Activated CD4-positive, alpha-beta T cell treated with anti-CD3 and anti-CD28 coated beads for 48 hours (primary cell): ENCODE measurements at regions not wholly inside any gene's neighbourhood (a gene's known extent, or its start where the extent isn't known, plus 50 kb on each side); places are given as distances from the start of the nearest gene placed in this dataset.
"Not testable (repeated sequence)": the region's sequence is repeated elsewhere in the genome, so short reads cannot be mapped to it uniquely, and the experiment has no call there.

Experiments used
- DNase-seq: peaks from one replicate; pipeline ENCODE4 v3.0.0-alpha.2; 2020

DNA sequence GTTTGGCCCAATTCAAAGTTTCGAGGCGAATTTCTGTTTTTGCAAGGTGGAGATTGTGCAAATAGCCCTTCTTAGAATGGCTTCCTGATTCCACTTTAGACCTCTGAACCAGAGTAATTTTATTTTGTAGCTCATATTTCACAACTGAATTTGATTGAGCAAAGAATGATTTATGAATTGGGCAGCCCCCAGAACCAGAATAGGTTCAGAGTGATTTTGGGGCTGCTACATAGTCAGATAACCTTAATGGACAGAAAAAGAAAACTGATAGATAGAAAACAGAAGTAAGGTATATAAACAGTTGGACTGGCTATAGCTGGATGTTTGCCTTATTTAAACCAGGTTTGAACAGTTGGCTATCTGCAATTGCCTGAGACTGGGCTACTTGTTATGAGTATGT, 156.6 kb downstream of the YIPF5 start:
- DNase-seq: no peak

DNA sequence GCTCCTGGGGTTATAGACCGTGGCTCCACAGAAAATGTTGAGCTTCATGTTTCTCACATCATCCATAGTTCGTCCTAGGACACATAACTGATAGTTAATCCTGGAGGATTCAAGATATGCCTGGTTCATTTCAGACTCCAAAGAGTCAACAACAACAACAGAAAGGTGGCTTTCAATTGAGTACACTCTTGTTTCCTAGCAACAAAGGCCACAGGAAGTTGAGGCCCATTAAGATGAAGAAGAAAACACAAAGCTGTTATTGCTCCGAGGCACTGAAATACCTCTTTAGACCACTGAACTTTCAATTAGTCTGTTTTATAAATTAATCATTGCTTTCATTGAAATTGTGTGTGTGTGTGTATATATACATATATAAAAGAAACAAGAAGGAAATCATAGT, 154.5 kb downstream of the YIPF5 start:
- no peak for DNase-seq

DNA sequence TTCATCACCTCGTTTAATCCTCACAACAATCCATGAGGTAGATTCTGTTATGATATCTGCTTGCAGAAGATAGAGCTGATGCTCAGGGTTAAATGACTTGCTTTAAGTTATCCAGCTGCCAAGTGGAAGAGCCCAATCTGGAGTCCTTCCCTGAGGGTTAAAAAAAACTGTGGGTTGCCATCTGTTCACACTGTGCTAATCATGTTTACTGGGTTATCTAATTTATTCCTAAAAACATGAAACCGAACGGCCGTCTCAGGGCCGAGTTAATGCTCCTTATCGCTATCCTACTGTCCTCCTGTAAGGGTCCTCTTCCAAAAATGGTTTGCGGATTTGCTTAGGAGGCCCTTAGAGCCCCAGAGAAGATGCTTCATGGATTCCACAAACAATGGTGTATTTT, 153.3 kb downstream of the YIPF5 start:
- no peak for DNase-seq

DNA sequence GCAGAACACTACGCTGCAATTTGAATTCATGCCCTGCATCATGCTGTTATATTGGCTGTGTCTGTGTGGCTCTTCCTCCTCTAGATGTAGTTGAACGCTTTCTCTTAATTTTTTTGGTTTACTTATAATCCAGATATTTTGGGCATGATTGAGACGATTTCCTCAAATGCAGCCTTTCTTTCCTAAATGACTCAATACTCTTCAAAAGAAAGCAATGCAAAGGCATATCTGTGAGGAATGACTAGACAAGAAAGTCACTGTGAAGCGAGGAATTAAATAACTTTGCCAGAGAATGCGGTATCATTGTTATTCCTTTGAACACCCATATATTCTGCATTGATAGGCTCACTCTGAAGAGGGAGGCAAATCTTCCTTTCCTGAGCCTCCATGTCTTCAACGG, 152.8 kb downstream of the YIPF5 start:
- DNase-seq: no peak

DNA sequence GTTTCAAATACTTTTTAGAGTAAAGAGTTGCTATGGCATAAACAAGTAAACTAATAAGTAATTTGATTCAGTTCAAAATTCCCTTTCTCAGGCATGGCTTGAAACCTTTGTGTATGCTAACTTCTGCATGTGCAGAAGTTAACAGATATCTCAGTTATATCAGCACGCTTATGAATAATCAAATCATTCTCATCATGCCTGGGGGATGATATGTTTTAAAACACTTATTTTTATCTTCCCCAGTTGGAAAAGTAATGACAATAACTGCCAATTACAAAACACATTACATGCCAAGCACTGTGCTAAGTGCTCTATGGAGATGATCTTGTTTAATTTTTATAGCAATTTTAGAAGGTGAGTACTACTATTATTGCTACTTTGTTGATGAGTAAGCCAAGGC, 146.4 kb downstream of the YIPF5 start:
- DNase-seq: no peak

DNA sequence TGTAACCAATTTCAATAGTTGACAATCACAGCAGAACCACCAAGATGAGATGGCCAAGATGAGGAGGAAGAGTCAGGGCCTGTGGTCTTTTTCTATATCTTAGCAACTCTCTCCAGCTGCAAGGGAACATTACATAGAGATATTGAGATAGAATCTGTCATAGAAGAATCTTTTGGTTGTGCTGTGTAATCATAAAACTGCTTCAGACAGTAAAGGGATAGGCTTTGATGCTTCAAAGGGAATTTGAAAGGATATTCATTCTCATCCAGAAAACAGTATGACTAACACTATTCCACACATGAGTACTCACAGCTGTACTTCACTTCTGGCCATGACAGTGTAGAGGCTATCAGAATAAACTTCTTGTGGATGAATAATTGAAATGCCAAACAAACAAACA, 145.9 kb downstream of the YIPF5 start:
- no peak for DNase-seq

DNA sequence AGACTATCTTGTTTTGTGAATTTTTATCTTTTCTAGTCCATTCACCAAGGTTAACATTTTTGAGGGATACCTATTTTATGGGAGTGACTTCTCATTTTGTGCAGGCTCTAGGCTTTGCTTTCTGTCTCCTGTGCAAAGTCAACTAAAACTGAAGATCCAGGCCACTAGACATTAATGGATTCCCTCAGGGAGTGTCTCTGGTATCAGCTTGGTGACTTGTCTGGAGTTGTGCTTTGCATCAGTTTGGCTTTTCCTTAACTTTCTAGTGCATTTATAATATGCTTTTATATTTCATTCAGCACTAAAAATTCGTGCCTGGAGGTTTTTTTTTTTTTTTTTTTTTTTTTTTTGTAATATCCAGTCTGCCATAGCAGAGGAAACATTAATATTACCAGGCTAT, 144.2 kb downstream of the YIPF5 start:
- no peak for DNase-seq

DNA sequence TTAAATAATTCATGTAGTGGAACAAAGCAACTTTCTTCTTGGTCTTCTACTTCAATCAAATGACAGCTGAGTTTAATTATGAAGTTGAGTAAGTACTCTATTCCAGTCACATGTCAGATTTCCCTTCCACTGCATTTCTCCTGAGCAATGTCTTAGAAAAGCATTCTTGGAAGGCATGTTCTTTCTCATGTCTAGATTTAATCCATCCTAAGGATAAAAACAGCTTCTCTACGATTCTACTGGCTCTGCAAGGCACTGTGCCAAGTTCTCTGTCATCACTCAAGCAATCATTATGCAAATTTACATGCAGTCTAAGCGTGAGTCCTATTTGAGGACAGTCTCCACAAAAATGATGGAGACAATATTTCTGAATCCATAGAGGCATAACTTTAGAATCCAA, 142.4 kb downstream of the YIPF5 start:
- DNase-seq: no peak

DNA sequence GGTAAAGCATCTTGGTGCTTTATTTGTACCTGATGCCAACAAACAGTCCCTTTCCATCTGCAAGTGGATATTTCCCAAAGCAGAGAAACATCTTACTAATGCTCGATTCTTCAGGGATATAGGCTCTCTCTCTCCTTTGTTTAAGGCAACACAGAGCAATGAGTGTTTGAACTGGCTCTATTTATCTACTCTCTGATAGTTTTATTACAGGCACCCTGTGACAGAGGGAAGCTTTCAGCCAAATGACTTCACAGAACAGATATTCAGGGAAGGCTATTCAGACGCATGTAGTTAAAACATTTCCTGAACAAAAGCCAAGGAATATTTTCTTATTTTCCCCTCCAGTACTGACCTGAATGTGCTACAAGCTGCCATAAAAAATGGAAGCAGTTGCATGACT, 141.8 kb downstream of the YIPF5 start:
- DNase-seq: no peak

DNA sequence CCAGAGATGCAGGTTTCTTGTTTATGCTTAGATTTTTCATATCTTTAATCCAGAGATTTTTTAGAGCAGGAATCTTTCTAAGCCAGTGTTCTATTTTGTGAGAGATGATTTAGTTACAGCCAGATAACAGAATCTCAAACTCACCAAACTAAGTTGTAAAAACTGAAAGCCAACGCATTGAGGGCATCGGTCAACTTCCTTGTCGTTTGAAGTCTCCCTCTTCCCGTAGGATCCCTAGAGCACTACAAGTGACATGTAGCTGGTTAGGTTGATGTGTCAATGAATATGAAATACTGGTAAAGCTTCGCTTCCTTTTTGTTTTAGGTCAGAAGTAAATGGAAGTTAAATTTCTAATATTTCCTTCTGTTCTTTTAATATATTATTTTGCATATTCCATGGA, 139.6 kb downstream of the YIPF5 start:
- DNase-seq: no peak

DNA sequence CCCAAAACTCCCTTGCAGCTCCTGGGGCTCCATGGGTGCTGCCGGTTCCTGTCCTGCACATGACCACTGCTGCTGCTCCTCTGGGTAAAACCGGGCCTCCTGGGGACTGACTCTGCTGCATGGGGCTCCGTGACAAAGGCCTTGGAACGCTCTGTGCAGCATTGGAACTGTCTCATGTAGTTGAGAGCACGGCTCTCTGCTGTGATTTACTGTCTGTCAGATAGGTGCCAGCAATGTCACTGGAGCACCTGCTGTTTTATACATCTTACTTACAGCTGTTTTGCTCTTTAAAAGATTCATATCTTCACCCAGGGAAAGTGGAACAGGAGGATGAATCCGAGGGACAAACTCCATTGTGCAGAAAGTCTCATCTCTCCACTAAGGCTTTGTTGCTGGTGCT, 138.1 kb downstream of the YIPF5 start:
- DNase-seq: no peak

DNA sequence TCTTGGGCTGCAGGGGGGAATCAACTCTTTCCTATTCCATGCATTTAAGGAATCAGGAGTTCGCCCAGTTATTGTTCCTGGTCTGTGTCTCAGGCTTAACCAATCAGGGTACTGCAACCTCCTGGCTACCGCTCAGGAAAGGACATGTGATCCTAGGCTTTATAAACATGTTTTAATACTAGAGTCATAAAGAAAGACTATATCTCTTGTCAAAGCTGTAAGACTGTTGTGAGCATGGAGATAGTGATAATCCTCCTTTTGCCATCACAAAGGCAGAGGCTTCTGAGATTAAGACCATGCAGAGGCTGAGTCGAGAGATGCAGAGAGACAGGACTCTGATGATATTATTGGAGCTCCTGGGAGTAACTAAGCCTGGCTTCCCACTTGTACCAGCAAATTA, 137.0 kb downstream of the YIPF5 start:
- DNase-seq: no peak

DNA sequence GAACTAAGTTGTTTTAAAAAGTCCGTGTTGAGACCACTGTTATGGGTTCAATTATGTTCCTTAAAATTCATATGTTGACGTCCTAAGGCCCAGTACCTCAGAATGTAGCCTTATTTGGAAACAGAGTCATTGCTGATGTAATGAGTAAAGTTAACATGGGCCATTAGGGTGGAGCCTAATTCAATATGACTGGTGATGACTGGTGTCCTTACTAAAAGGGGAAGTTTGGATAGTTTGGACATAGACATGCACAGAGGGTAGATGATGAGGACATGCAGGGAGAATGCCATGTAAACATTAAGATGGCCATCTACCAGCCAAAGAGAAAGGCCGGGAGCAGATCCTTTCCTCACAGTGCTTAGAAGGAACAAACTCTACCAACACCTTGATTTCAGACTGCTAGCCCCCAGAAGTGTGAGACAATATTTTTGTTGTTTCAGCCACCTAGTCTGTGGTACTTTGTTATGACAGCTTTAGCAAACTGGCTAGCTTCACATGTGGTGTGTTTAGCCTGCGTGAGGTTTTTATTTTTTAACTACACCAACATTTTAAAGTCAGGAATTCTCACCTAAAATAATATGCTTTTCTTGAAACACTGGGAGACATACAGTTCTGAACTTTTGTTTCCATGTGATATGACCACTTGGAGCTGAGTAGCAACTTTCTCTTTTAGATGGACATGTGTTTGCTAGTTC, 135.3 kb downstream of the YIPF5 start:
- DNase-seq: no peak

DNA sequence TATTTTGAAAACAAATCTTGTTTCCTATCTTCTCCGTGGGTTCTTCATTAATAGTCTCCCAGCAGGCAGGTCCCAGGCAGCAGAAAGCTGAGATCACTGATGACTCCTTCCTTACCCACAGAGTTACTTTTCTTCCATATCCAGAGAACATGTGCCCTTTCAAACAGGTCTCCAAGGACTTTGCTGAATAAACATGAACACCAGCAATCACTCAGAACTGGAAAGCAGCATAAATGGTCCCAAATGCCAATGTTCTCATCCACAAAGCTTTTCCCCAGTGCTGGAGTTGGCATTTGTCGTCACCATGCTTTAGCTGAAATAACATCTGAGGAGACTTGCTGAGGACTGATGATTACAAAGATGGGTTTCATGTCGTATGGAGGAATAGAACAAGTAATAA, 134.0 kb downstream of the YIPF5 start:
- DNase-seq: no peak

DNA sequence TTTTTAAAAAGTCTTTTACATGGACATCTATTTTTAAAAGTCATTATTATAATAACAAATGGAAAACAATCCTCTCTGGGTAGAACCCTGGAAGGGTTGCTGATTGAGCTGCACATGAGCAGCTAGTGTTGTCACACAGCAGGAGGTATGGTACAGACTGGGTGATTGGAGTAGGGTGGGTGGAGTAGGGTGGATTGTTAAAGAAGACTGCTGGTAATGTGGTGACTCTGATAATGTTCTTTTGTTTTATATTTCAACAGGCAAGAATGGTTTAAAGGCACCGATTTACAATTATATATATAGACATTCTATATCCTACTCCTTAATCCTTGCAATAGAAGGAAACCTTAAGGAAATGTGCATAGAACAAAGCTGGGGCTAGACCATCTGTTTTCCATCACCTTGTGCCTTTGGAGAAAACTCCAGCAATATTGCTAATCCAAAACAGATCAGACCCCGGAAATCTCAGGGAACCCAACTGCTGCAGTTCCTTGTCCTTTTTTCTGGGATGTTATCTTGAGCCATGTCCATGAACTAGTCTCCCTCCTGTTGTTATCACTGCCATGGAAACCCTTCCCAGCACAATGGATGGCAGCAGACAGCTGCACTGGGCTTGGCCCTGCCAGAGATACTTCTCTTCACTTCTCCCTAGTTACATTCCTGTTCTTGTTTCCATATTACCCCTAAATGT, 129.7 kb downstream of the YIPF5 start:
- no peak for DNase-seq

DNA sequence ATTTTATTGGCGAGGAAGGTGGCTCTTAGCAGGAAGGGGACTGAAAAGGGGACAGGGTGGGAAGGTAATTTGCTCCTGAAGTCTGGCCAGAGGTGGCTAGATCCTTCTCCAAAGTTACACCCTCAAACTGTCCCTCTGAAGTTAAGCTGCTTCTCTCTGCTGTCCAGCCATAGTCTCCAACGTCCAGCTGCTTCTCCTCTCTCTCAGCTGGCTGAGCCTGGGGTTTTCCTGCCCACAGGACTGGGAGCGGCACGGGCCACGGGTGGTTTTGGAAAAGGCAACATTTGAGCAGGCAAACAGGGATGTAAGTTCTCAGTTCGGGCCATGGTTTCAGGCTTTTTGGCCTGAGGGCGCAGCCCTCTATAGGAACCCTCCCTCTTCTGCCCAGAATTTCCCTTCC, 128.3 kb downstream of the YIPF5 start:
- DNase-seq: no peak

DNA sequence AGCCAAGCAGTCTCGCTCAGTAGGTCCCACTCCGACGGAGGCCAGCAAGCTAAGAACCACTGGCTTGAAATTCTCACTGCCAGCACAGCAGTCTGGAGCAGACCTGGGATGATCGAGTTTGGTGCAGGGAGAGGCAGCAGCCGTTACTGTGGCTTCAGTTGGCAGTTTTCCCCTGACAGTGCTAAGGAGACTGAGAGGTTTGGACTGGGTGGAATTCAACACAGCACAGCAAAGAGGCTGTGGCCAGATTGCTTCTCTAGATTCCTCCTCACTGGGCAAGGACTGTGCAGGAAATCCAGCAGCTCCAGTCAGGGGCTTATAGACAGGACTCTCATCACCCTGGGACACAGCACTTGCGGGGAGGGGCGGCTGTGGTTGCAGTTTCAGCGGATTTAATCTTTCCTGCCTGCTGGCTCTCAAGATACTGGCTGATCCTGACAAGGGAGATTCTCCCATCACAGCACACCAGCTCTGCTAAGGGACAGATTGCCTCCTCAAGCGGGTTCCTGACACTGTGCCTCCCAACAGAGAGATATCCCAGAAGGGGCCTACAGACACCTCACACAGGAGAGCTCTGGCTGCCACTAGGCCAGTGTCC, 122.1 kb downstream of the YIPF5 start:
- no peak for DNase-seq

DNA sequence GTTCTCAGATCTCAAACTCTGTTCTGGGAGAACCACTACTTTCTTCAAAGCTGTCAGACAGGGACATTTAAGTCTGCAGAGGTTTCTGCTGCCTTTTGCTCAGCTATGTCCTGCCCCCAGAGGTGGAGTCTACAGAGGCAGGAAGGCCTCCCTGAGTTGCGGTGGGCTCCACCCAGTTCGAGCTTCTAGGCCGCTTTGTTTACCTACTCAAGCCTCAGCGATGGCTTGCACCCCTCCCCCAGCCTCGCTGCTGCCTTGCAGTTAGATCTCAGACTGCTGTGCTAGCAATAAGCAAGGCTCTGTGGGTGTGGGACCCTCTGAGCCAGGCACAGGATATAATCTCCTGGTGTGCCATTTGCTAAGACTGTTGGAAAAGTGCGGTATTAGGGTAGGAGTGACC, 115.1 kb downstream of the YIPF5 start:
- DNase-seq: not testable (repeated sequence)

DNA sequence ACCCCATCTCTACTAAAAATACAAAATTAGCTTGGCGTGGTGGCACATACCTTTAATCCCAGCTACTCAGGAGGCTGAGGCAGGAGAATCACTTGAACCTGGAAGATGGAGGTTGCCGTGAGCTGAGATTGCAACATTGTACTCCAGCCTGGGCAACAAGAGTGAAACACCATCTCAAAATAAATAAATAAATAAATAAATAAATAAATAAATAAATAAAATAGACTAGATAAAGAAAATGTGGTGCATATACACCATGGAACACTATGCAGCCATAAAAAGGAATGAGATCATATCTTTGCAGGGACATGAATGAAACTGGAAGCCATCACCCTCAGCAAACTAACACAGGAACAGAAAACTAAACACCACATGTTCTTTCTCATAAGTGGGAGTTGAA, 110.4 kb downstream of the YIPF5 start:
- not testable (repeated sequence) for DNase-seq

DNA sequence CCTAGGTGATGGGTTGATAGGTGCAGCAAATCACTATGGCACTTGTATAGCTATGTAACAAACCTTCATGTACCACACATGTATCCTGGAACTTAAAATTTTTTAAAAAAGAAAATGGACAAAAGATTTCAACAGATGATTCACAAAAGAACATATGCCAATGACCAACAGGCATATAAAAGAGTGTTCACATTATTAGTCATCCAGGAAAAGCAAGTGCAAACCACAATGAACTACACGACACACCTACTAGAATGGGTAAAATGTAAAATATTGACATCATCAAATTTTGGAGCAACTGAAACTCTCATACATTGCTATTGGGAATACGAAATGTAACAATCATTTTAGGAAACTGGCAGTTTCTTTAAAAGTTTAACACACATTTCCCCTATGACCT, 109.9 kb downstream of the YIPF5 start:
- no peak for DNase-seq

DNA sequence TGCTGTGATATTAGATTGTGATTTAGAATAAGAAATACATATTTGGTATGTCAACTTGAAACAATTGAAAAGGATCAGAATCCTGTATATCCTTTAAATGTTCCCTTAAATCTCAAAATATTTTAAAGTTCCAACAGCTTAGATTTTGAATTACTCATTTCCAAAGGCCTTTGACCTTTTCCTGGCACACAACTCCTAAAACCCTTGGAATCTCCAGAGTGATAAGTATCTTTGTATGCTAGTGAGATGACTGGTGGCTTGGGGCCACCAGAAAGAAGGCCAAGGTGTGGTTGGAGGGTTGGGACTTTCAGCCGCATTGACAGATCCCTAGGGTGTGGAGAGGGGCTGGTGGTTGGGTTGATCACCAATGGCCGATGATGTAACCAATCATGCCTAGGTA, 104.7 kb downstream of the YIPF5 start:
- DNase-seq: no peak

DNA sequence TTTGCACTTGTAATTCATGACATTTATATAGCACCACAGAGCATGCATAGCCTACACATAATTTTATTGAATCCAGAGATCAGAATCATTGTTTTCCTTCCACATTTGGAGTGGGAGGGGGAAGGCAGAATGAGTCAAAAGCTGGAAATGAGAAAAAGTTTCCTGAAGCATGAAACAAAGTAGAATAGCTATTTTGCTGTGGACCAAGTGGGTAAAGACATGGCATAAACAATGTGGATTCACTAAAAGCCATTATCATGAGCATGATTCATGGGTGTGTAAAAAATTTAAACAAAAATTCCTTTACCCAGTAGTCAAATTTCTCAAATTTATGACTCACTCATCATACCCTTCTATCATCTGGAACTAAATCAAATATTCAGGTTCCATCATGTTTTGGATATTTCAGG, 97.9 kb downstream of the YIPF5 start:
- DNase-seq: no peak

DNA sequence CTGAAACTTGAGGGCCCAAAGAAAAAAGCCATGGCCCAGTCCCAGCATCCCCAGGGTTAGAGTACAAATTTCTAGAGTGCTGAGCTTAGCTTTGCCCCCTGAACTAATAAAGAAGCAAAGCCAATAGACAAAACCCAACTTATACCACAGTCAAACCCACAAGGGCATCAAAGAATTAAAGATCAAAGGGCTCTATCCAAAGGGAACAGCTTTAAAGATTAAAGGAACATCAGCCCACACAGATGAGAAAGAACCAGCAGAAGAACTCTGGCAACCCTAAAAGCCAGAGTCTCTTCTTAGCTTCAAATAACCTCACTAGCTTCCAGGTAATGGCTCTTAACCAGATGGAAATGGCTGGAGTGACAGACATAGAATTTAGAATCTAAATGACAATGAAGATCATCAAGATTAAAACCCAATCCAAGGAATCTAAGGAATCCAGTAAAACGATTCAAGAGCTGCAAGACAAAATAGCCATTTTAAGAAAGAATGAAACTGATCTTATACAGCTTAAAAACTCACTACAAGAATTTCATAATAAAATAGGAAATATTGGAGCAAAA, 93.9 kb downstream of the YIPF5 start:
- no peak for DNase-seq

DNA sequence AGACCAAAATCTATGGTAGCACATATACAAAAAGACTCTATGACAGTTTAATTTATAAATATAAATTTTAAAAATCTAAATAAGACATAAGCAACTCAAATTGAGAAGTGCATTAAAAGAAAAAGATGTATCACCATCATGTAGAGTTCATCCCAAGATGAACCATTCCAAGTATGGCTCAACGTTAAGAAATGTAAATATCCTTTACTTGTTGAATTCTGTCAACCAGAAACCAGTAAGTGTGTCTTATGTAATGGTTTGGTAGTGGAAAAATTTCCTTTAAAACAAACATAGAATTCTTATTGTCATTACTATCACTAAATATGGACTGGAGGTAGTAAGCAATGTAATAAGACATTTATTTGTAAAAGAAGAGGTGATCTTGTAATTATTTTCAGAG, 87.3 kb downstream of the YIPF5 start:
- DNase-seq: no peak
